Common myeloid progenitor, CD34-positive (primary cell): ENCODE measurements at regions not wholly inside any gene's neighbourhood (a gene's known extent, or its start where the extent isn't known, plus 50 kb on each side); places are given as distances from the start of the nearest gene placed in this dataset.

Experiments
- CTCF ChIA-PET: fragments of 350-600 bp; sonication (Branson Sonifier 250); formaldehyde crosslinking; loops from one replicate; lab custom pipeline; 2021; ENCODE audit warnings: antibody characterized with exemption; lab: Charles Lee
- POLR2A ChIA-PET: fragments of 350-600 bp; sonication (Branson Sonifier 250); formaldehyde crosslinking; loops from one replicate; lab custom pipeline; 2021; ENCODE audit warnings: antibody characterized with exemption; lab: Charles Lee
- DNase-seq, 3 donors: peaks; one replicate each; pipeline versions ENCODE4 v3.0.0 to v3.0.0-alpha.2; 2013
- H3K27ac ChIP-seq, 2 experiments: 1 replicate in 1 of 2; 2 replicates in 1 of 2; pipeline ENCODE4 v1.7.0; 2013; ENCODE audit warnings: inconsistent platforms in 2 of 2, low read length in 2 of 2, mild to moderate bottlenecking in 2 of 2, low read depth in 1 of 2, moderate library complexity in 1 of 2; ENCODE audit not compliant: severe bottlenecking in 2 of 2, insufficient read depth in 1 of 2, poor library complexity in 1 of 2
- H3K27me3 ChIP-seq, 5 experiments: replicated peaks in 2 of 5; 1 replicate in 3 of 5; 2 replicates in 2 of 5; pipeline versions ENCODE4 v1.6.1 to v1.7.0; 2013; ENCODE audit warnings: low read length in 4 of 5, mild to moderate bottlenecking in 2 of 5, moderate library complexity in 2 of 5, inconsistent platforms in 1 of 5; ENCODE audit not compliant: insufficient read depth in 5 of 5, control insufficient read depth in 4 of 5
- H3K36me3 ChIP-seq, 4 experiments: 1 replicate in 2 of 4; 2 replicates in 2 of 4; pipeline versions ENCODE4 v1.6.1 to v1.7.0; 2013; ENCODE audit warnings: low read length in 3 of 4, control low read depth in 1 of 4, mild to moderate bottlenecking in 1 of 4; ENCODE audit not compliant: control insufficient read depth in 4 of 4, insufficient read depth in 4 of 4
- H3K4me1 ChIP-seq, 4 experiments: 1 replicate in 3 of 4; 2 replicates in 1 of 4; pipeline versions ENCODE4 v1.6.1 to v1.7.1; 2013; ENCODE audit warnings: low read length in 3 of 4, mild to moderate bottlenecking in 3 of 4, control low read depth in 1 of 4, inconsistent platforms in 1 of 4, moderate library complexity in 1 of 4; ENCODE audit not compliant: control insufficient read depth in 4 of 4, insufficient read depth in 4 of 4; ENCODE audit errors: control extremely low read depth in 1 of 4
- H3K4me3 ChIP-seq, 7 experiments: 1 replicate in 4 of 7; 2 replicates in 3 of 7; pipeline versions ENCODE4 v1.5.1 to v1.7.0; 2013; ENCODE audit warnings: mild to moderate bottlenecking in 7 of 7, low read length in 6 of 7, moderate library complexity in 6 of 7, inconsistent platforms in 2 of 7, low read depth in 2 of 7, control low read depth in 1 of 7; ENCODE audit not compliant: insufficient read depth in 4 of 7, control insufficient read depth in 1 of 7; ENCODE audit errors: extremely low read depth in 1 of 7
- H3K9me3 ChIP-seq, 5 experiments: 1 replicate in 4 of 5; 2 replicates in 1 of 5; pipeline versions ENCODE4 v1.6.1 to v1.7.1; 2013; ENCODE audit warnings: low read length in 4 of 5, mild to moderate bottlenecking in 2 of 5, inconsistent platforms in 1 of 5, low read depth in 1 of 5, moderate library complexity in 1 of 5; ENCODE audit not compliant: control insufficient read depth in 4 of 5, insufficient read depth in 2 of 5; ENCODE audit errors: control extremely low read depth in 1 of 5
- WGBS: methylation state at CpG from one replicate; pipeline ENCODE4 v1.1.5; 2013; ENCODE audit not compliant: insufficient coverage; 5-methylcytosine and 5-hydroxymethylcytosine counted together

GRCh38 chr20:1060985-1061384 is 57.4 kb upstream of the PSMF1 start:
- Histone ChIP-seq H3K9me3 (peaks cover 0 to 2% (median 0%) of the 10 kb centered on the region in 5 experiments), H3K4me3 (no peak overlapping the region), H3K4me1 (no peaks in the 10 kb centered on the region), H3K27me3 (peaks cover 0 to 6% (median 1%) of the 10 kb centered on the region in 5 experiments), H3K36me3 (no peaks in the 10 kb centered on the region), H3K27ac (no peak overlapping the region)
- no peak for DNase-seq
- CTCF ChIA-PET: interaction anchor here (1.3 kb wide), 1 partner anchor 11 kb away, joined by 4 read pairs; no protein-coding TSS in a partner anchor
- 100% methylated on average over 1 of the region's 3 CpGs for WGBS
- POLR2A ChIA-PET: no interaction called here

- Histone ChIP-seq H3K4me1 (no peaks in the 10 kb centered on the region), H3K36me3 (no peaks in the 10 kb centered on the region), H3K27ac (no peak overlapping the region), H3K9me3 (peaks cover 0 to 6% (median 0%) of the 10 kb centered on the region in 5 experiments), H3K27me3 (peaks cover 0 to 6% (median 1%) of the 10 kb centered on the region in 5 experiments), H3K4me3 (no peak overlapping the region)
- no peak for DNase-seq
- POLR2A ChIA-PET: no interaction called here
- CTCF ChIA-PET: interaction anchor here (1.3 kb wide), 1 partner anchor 12 kb away, joined by 4 read pairs; no protein-coding TSS in a partner anchor
These were observed 56.7 kb upstream of the PSMF1 start for GRCh38 chr20:1061484-1062221.

DNA sequence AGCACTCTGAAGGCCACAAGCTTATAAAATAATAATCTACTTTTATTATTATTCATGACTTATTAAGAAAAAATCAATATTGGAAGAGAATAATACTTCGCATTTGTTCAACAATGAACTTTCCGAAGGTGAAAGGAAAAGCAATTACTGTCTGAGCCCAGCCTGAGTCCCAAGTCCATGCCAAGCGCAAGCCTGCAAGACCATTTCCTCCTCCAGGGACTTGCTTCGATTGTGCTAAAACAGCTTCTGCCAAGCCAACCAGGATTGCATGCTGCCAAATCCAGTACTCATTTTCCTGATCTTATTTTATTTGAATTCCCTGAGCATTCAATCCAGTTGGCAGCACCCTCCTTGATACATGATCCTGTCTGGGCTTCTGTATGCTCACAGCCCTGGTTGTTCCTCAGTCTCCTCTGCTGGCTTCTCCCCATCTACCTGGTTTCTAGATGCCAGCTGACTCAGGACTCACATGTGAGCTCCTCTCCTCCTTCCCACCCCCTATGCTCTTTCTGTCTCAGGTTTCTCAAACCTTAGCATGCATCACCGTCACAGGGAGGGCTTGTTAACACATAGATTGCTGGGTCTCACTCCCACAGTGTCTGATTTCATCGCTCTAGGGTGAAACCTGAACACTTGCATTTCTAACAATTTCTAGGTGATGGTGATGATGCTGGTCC is 55.9 kb upstream of the PSMF1 start:
- WGBS: 94% methylated on average over 4 of the region's 6 CpGs
- no peak overlapping the region for H3K27ac ChIP-seq
- H3K4me3 ChIP-seq: no peak overlapping the region
- H3K36me3 ChIP-seq: no peaks in the 10 kb centered on the region
- peaks cover 0 to 6% (median 1%) of the 10 kb centered on the region in 5 experiments for H3K27me3 ChIP-seq
- H3K4me1 ChIP-seq: no peaks in the 10 kb centered on the region
- DNase-seq: no peak
- CTCF ChIA-PET: no interaction called here
- POLR2A ChIA-PET: no interaction called here
- H3K9me3 ChIP-seq: peaks cover 0 to 12% (median 4%) of the 10 kb centered on the region in 5 experiments
